NCI-H146 treated with DMSO at 0.1 percent for 48 hours (cell line): ENCODE measurements at regions not wholly inside any gene's neighbourhood (a gene's known extent, or its start where the extent isn't known, plus 50 kb on each side); places are given as distances from the start of the nearest gene placed in this dataset.

ENCODE experiments used
- DNase-seq: peaks from one replicate; lab custom pipeline; 2025; ENCODE audit not compliant: unreplicated experiment; lab: John Stamatoyannopoulos, UW

GRCh38 chr2:6564326-6564725, 301.4 kb downstream of the CMPK2 start:
- DNase-seq, result no peak

GRCh38 chr2:6574121-6574520, 291.6 kb downstream of the CMPK2 start:
- no peak for DNase-seq

DNA sequence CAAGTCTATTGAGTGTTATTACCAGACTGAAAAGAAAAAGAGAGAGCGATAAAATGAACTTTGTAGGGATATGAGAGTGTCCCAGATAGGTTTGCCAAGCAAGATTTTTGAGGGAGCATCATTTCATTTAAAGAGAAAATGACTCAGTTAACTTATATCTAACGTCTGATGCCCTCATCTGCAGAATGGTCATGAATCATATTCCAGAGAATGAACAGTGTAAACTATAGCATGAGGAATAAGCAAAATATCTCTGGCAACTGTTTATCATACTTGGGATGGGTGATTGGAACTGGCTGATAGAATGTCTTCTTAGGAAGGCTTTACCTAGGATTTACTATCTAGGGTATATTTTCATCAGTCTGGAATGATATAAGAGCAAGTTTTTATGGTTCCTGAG, 289.4 kb downstream of the CMPK2 start:
- no peak for DNase-seq

GRCh38 chr2:6577960-6578359, 287.7 kb downstream of the CMPK2 start:
- no peak for DNase-seq

DNA sequence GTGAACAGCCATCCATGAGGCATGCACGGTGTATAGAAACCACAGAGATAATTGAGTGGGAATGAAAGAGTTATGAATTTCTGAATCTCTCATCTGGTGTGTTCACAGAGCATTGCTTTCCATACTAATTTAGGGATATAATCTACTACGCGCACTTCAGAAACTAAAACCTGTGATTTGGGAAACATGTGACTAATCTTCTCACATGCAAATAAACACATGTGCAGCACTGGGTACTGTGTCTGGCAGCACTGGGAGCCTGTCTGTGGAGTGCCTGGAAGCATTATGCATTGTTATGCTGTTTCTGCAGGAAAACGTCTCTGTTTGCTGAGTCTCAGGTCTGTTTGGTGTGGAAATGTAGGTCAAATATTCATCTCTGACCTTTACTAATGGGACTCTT, 287.3 kb downstream of the CMPK2 start:
- DNase-seq, result no peak

- no peak for DNase-seq
These were observed 286.4 kb downstream of the CMPK2 start for GRCh38 chr2:6579281-6579680.

- DNase-seq, result no peak
These were observed 284.7 kb downstream of the CMPK2 start for GRCh38 chr2:6580982-6581381.

DNA sequence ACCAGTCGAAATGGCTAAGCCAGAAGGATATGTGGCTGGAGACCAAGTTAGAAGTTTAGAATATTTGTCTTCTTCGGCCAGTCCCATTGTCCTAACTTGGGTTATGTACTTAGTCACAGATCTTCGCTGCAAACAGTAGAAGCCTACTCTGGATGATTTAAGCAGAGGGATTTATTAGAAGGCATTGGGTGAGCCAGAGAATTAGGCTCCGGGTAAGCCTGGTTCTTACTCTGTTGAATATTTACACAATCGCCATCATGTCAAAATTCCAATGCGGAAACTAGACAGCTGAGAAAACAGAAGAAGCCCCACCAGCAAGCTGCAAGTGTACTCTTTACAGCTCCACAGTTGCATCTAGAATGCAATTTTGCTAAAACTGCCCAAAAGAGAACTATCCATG, 276.6 kb downstream of the CMPK2 start:
- DNase-seq, result no peak

GRCh38 chr2:6590442-6590841, 275.3 kb downstream of the CMPK2 start:
- no peak for DNase-seq

DNA sequence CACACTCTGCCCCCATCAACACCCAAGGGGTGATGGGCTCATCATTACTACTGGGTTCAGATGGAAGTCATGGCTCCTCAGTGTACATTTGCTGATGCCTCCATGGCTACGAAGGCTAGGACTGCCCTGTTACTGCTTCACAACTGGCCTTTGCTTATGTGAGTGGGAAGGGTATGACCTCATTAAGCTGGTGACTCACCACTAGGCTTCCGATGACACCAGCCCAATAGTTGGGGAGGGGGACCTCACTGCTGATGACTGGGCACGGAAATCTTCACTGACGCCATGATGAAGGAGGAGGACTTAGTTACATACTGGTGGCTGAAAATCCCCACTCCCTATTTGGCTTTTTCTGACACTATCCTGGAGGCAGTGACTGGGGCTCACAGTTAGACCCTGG, 263.2 kb downstream of the CMPK2 start:
- DNase-seq, result no peak

GRCh38 chr2:6605836-6606505, 259.7 kb downstream of the CMPK2 start:
- no peak for DNase-seq

DNA sequence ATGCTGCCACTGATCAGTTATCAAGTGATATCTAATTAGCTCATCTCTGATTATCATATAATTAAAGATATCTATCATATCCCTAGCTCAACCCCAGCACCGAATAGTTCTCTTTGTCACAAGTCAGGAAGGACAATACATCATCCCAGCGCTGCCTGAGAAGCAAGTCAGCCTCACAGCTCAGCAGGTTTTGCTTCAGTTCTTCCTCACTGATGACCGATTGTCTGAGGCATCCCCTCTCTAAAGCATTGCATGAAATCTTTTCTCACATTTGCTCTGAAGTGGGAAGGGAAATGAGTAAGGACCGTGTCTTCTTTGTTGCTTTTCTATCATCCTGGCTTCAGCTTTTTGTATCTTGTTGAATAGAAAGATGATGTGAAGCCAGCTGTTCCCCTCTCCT, 247.9 kb downstream of the CMPK2 start:
- DNase-seq, result no peak

DNA sequence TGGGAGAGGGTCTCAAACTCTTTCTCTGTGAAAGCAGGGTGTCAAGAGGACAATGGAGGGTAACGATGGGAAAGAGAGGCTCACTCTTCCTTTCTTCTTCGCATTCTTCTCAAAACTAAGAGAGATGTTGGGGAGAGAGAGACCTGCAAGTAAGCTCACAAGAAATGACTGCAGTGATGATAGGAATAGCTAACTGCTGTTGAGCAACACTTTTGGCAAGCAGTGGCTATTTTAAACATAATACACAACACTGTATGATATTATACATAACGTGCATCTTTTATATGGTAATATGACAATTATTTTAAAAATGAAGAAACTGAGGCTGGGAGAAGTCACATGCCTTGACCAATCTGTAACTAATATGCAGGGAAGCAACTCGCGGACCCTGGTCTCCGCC, 247.5 kb downstream of the CMPK2 start:
- no peak for DNase-seq

DNA sequence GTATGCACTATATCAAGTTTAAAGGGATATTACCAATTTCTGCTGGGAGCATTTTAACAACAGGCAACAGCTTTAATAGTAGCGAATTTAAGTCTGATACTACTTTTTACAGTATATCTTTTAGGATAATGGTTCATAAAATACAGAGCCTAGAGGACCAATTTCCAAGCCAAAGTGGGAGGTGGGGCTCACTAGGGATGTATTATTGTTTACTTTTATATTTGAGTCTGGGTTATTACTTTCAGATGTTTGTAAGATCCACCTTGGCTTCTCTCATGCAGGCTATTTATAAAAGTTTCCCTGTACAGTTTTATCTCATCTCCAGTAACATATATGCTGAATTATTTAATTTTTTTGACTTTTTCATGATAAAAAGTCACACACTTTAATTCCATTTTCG, 242.0 kb downstream of the CMPK2 start:
- no peak for DNase-seq

GRCh38 chr2:6626401-6627012, 239.2 kb downstream of the CMPK2 start:
- no peak for DNase-seq

DNA sequence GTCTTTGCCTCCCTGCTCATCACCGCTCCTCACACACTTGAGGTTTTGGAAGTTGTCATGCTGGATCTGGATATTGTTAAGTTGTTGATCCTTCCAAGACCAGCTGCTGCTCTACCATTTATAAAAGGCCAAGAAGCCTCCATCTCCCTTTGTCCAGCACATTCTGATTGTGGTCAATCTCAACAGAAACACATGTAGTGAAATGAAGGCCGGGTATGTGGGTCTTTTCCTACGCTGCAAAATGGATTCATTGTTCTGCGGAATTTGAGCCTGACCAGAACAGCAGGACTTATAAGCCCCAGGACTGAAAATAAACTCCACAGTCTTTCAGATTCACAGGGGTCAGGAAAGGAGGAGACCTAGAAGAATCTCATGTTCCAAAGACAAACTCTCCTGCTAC, 238.4 kb downstream of the CMPK2 start:
- no peak for DNase-seq

- no peak for DNase-seq
These were observed 235.5 kb downstream of the CMPK2 start for GRCh38 chr2:6630209-6630608.

DNA sequence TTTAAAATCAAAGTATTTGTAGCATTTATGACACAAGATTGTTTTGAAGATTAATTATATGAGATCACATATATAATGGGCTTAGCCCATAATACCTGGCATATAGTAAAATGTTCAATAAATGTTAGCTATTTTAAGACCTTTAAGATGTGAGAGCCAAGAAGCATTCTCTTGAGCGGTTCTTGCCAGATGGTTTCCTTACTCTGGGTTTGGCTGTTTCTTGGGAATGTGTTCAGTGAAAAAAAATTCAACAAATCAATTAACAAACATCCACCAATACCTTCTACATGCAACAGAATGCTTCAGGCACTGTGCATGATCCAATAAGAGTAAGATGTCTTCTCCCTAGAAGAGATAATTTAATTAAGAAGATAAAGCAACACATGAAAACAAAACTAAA, 230.4 kb downstream of the CMPK2 start:
- no peak for DNase-seq

- no peak for DNase-seq
These were observed 228.4 kb downstream of the CMPK2 start for GRCh38 chr2:6637330-6637729.

GRCh38 chr2:6639929-6640620, 225.6 kb downstream of the CMPK2 start:
- DNase-seq, result no peak

DNA sequence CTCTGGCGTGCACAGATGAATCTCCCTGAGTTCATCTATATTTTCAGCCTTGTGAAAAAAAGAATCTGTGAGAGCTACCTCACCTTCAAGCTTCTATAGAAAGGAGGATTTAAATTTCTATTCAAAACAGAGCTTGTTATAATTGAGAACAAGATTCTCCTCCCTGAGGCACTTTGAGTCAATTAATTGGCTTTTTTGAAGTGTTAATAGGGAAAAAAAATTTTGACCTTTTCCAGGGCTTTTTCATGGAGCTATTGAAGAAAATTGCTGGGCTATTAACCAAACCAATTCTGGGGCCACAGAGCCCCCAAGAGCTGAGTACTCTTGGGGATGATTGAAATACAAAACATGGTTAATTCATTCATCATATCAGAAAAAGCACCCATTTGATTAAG, 225.1 kb downstream of the CMPK2 start:
- DNase-seq, result no peak

DNA sequence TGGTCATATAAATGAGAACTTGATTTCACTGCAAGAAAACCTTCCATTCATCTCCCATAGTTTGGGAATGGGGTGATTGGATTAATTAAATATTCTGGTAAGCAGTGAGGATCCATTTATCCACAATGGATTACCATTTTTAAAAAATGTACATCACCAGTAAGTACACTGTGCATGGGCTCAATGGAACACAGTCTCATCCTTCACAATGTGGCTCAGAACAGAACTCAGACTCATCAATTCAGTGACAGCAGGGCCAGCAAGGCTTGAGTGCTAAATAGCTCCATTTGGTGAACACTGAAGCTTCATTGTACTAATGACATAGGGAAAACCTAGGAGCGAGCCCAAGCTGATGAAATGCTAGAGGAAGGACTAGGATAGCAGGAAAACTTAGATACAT, 223.8 kb downstream of the CMPK2 start:
- DNase-seq, result no peak

GRCh38 chr2:6644261-6644660, 221.4 kb downstream of the CMPK2 start:
- DNase-seq, result no peak
